Fibroblast of skin of left biceps (primary cell): ENCODE measurements at regions not wholly inside any gene's neighbourhood (a gene's known extent, or its start where the extent isn't known, plus 50 kb on each side); places are given as distances from the start of the nearest gene placed in this dataset.
A peak's percentile ranks its signal among the peaks of the same experiment; 100 is the strongest.

Experiments used
- DNase-seq, 2 experiments: peaks; one replicate each; pipeline ENCODE4 v3.0.0-alpha.2; 2013; ENCODE audit warnings: low read depth in 2 of 2

DNA sequence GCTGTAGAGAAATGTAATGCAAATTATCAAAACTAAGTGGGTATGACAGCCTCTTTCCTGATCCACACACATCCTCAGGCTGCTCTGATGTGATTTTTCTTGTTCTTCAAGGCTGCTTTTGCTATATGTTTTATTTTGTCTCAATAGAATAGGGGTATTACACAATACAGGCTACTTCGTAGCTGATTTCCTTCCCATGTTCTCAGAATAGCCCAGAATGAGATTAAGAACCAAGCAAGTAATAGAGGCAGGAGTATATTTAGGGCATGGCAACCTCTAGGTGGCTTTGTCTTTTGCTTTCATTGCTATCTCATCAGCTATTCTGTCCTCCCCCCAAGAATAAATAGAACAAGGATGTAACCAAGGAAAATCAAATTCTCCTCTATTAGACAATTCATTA is 241.8 kb downstream of the ALDH8A1 start:
- no peak for DNase-seq

DNA sequence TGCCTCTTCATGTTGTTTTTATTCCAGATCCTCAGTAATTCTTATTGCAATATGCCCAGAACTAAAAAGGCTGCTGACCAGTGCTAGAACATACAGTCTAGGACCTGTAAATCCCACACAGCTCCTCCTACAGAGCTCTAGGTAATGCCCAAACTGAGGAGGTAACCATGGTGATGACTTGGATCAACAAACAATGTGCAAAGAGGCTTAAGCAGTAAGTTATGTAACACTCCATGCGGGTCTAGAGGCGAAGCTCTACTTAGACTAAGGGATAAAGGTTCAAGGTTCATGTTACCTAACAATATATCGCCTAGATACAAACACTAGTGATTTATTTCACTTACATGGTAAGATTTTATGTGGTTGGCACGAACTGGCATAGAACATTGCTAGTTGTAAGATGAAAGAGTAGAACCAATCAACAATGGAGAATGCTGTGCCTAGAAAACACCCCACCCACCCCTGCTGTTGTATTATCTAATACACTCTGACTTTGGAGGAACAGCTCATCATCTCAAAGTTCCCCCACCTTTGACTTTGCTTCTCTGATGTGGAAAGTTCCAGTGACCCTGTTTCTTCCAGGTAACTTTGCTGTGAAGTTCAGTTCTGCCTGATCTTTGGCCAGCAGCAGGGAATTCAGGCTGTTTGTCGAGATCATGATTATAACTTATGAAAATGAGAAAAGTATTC is 242.4 kb downstream of the ALDH8A1 start:
- no peak for DNase-seq

DNA sequence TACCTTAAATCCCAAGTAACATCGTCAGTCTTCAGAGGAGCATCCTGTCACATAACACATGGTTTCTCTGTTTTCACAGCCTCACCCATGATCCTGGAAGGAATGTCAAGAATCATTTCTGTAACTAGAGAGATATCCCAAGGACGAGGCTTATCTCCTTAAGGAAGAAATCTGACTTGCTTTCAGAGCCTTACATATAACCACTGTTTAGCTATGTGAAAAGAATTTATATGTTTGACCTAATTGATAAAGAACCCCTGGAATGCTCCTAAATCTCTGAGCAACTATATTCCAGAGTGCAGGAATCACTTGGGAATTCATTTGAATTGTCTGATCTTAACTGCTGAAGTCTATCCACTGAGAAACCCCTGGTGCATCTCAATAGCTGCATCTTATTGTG is 243.1 kb downstream of the ALDH8A1 start:
- peak in 1 of 2 experiments; percentile 66 for DNase-seq

DNA sequence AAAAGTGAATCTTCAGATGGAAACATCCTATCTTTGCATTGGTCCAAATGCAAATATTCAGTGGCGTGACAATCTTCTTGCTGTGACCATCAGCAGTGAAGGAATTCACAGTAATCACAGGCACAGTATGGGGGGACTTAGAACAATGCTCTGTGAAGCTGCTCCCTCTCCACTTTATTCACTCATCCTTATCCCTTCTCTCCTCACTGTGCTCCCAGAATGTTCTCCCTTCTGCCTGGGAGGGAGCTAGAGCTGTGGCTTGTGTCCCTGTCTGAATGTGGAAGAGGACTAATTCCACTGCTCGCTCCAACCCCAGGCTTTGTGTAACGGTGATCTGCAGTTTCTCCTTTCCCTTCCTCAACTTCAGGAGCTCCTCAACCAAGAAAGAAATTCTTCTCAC is 243.7 kb downstream of the ALDH8A1 start:
- DNase-seq: no peak

DNA sequence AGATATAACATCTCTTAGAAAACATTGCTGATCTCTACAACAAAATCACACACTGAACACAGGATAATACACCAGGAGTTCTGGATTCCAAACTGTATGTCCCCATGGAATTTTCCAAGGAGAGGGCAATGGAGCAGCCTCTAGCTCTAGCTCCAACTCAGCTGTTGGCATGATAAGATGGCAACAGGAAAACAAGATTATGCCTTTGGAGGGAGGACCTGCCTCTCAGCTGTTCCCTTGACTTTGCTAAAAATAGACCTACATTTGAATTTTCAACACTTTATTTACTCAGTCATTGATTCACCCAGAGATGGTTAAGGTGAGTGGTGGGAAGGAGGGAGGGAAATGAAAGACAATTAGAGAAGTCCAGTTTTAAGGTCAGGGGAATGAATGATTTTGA is 246.7 kb downstream of the ALDH8A1 start:
- DNase-seq: no peak

DNA sequence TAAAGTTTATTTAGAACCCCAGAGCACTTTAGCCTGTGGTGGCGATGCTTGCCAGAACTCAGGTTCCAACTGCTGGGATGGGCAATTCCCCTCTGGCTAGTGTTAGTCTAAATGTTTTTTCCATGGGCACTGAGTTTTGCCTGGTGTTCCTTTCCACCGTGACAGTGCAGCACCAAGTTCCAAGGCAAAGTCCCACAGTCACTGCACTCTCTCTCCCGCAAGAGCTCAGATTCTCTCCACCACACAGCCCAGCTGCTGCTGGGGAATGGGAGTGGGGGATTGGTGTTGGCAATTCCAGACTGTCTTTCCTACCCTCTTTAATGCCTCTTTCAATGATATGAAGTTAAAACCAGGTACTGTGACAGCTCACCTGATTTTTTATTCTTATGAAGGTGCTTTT is 247.6 kb downstream of the ALDH8A1 start:
- no peak for DNase-seq

DNA sequence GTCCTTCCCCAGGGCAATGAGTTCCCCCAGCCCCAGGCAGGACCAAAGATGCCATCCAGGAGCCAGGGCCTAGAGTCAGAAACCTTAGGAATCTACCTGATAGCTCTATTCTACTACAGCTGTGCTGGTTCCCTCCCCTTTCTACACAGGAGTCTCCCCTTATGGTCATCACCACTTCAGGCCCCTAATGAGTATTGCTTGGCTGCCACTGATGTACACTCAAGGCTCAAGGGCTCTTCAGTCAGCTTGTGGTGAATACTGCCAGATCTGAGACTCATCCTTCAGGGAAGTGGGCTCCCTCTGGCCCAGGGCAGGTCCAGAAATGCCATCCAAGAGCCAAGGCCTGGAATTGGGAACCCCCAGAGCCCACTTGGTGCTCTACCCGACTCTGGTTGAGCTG is 248.6 kb downstream of the ALDH8A1 start:
- DNase-seq: no peak

DNA sequence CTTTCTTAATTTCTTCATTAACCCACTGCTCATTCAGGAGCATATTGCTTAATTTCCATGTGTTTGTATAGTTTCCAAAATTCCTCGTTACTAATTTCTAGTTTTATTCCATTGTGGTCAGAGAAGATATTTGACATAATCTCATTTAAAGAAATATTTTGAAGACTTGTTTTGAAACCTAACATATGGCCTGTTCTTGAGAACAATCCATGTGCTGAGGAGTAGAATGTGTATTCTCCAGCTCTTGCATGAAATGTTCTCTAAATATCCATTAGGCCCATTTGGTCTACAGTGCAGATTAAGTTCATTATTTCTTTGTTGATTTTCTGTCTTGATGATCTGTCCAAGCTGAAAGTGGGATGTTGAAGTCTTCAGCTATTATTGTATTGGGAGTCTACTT is 251.7 kb downstream of the ALDH8A1 start:
- no peak for DNase-seq

DNA sequence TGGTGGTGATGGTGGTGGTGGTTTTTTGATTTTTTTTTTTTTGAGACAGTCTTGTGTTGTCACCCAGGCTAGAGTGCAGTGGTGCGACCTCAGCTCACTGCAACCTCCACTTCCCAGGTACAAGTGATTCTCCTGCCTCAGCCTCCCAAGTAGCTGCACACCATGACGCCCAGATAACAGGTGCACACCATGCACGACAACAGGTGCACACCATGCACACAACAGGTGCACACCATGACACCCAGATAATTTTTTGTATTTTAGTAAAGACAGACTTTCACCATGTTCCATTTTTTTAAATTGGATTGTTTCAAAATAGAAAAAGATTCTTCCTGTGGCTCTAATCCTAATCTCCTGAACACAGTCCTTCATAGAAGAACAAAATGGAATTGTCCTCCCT is 257.9 kb downstream of the ALDH8A1 start:
- DNase-seq: no peak

DNA sequence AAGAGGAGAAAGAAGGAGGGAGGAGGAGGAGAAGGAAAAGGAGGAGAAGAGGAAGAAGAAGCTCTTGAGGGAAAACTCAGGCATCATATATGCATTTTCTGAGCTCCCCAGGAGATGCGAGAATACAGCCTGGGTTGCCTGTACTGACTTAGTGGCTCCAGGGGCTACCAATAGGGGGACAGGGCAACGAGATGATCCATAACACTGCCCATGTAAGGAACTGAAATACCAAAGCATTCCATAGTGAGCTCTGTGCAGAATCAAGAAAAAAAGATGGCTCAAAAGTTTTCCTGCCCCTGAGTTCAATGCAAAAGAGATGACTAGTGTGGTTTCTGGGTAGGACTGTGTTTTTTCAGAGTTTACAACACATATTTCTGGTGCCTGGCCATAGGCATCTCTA is 258.7 kb downstream of the ALDH8A1 start:
- DNase-seq: no peak

DNA sequence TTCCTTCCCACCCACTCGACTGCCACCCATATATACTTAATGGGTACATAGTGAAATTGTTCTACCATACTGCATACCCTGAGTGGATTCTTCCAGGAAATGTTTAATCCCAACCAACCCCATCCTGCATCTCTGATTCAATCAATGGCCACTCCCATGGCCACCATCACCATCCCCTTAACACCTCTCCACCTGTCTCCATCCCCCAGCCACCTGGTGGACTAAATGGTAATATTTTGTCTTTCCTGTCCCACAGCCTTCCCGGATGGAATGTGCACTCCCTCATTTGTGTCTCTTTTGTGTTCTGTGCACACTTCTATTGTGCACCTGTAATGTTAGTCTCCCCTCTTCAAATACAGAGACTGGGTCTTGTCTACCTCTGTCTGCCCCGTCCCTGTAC is 259.9 kb downstream of the ALDH8A1 start:
- no peak for DNase-seq

DNA sequence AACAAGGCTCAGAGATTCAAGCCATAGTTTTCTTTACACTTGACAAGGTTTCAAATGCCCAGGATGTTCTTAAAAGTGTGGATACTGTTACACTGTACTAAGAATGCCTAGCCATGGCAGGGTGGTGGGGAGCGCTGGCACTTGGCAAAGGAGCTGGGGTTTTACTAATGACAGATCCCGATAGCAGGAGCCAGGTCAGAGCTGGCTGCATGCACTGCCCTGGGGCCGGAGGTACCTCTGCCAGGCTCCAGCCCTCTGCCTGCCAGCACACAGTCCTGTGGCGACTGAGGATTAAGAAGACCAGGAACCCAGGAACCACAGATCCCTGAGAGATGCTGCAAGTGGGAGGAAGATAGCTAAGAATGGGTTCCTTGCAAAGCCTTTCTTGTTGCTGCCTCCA is 260.3 kb downstream of the ALDH8A1 start:
- DNase-seq: no peak

DNA sequence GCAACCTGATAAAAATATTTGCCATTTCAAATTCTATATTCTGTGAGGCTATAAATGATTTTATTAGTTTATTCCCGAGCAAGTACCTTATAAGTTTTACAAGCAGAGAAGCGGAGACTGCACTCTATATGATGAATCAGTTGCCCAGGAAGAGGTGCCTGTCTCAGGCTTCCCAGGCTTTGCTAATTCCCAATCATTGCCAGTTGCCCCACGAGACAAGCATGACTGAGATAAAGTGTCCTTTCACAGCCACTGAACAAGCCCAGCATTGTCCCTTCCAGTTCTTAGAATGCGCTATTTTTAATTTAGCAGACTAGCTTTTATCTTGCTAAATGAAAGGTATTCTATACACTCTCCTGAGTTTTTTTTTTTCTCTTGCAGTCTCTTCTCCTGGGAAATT is 260.7 kb downstream of the ALDH8A1 start:
- no peak for DNase-seq

DNA sequence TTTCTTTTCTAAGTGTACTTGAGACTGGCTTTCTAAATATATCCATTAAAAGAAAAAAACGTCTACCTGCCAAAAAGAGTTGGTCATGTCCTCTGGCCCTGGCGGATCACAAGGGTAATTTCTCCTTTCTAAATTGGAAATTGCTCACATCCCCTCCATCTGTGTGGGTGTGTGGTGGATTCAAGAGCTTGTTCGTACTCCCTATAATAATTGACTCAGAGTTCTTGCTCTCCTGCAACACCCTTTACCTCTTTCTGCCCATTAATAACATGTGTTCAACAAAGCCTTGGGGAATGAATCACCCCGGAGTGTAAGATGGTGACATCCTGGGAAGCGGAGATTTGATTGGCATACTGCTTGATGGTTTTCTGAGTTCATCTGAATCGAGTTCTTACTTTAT is 263.8 kb downstream of the ALDH8A1 start:
- no peak for DNase-seq

DNA sequence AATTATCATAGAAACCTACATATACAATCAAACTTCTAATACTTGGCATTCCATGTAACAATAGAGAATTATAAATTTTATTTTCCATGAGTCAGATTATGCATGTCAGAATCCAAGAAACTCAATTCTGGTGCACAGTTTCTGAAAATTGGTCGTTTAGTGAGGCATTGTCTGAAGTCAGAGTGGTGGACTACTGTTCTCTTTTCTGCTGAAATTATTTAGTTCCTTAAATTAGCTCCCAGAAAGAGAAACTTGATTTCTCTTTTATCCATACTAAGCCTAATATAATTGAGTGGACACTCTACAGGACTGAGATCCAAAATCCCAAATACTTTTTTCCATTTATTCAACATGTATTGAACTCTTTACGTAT is 265.5 kb downstream of the ALDH8A1 start:
- no peak for DNase-seq

DNA sequence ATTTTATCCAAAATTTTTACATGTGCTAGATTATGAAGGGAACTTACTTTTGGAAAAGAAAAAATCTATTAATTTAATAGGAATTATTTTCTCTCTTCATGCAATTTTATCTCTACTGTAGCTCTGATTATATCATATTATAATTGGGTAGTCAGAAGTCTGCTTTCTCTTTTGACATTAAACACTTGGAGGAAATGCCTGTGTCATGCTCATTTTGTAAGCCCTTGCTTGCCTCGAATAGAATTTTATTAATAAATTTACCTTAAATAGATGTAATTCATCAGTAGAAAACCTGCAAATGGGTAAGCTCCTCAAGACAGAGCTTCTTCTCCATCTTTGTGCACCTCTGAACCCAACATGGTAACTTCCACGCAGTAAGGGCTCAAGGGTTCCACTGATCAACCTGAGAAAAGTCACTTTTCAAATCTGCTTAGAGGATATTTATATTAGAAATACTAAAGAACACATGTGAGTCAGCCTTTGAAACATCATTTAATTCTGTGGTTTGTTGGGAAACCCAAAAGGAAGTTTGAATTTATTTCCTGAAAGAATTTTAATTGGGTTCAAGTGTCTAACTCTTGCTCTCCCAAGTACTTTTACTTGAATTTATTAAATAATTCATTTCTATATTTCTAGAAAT is 266.0 kb downstream of the ALDH8A1 start:
- no peak for DNase-seq

DNA sequence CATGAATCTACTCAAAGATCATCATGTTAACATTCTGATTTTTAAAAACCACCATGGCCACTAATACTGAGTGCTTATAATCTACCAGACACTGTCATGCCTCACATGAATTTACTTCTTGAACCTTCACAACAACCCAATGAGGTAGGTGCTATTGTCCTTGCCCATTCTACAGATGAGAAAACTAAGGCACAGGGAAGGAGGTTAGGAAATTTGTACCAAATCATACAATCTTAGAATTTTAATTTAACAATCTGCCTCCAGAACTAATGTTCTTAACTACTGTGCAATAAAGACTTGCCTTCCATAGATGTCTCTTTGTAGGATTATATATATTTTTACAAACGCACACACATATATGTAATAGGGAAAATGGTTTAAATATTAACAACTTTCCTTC is 269.5 kb downstream of the ALDH8A1 start:
- no peak for DNase-seq

DNA sequence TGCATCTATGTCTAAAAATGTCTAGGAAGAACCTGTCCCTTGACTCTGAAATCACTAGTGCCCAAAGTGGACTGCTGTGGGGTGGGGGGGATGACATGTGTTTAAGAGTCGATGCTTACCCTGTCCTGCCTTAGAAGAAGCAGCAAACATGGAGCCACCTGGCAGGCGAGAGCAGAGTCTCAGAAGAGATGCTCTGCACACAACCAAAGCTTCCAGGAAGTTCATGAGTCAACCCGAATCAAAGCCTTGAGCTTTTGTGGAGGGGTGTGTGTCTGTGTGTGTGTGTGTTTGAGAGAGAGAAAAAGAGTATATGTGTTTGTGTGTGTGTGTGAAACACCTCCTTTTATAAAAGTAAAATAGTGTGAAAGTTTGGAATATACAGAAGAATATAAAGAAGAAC is 269.9 kb downstream of the ALDH8A1 start:
- no peak for DNase-seq

DNA sequence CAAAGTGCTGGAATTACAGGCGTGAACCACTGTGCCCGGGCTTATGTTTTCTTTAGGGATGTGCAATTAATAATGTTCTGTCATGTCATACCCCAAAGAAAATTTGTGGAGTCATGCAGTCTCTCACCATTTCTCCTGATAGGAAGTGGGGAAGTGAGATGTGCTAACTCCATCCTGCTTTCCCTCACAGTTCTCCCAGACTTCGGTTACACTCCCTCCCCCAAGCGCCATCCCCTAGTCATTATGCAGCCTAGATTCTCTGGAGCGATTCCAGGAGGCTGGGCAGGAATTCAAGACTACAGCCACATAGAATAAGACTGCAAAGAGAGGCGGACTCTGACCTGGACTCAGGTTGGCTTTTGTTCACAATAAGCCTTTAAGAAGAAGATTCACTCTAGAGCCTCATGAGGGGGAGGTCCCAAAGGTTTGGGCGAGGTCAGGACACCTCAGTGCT is 271.4 kb downstream of the ALDH8A1 start:
- DNase-seq: peak; percentile 72

DNA sequence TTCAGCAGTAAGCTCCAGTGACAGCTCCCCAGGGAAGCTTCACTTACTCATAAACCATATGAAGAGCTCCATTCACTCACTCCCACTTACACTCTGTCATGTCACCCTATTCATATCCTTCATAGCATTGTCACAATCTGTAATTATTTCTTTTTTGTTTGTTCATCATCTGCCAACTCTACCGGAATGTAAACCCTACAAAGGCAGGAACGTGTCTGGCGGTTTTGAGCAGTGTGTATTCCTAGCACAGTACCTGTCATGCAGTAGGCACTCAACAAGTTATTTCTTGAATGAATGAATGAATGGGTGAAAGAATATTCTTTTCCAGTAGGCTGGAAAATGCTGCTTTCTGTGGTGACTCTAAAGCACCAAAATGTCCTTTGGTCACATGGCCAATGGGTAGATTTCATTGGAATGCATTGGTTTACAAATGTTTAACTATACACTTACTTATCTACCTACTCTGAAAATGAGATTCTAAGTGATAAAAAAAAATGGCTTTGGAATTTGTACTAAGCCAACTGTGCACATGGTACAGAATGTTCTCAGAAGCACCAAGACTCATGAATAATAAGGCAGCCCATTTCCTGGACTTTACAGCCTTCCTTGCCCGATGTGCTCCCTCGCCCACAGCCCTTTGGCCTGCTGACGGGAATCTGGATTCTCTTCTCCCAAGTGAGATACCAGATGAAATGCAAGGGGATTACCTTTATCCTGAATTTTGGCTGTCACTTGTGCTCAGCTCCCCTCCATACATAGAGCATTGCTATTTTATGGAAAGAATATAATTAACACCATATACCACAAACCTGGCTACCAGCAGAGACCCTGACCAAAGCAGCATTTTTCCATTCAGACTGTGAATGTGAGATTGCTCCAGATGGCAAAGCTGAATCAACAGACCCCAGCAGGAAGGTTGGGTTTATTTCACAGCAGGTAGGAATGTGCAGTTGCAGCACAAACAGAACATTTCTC is 273.3 kb downstream of the ALDH8A1 start:
- DNase-seq: peak in 1 of 2 experiments; percentile 43

DNA sequence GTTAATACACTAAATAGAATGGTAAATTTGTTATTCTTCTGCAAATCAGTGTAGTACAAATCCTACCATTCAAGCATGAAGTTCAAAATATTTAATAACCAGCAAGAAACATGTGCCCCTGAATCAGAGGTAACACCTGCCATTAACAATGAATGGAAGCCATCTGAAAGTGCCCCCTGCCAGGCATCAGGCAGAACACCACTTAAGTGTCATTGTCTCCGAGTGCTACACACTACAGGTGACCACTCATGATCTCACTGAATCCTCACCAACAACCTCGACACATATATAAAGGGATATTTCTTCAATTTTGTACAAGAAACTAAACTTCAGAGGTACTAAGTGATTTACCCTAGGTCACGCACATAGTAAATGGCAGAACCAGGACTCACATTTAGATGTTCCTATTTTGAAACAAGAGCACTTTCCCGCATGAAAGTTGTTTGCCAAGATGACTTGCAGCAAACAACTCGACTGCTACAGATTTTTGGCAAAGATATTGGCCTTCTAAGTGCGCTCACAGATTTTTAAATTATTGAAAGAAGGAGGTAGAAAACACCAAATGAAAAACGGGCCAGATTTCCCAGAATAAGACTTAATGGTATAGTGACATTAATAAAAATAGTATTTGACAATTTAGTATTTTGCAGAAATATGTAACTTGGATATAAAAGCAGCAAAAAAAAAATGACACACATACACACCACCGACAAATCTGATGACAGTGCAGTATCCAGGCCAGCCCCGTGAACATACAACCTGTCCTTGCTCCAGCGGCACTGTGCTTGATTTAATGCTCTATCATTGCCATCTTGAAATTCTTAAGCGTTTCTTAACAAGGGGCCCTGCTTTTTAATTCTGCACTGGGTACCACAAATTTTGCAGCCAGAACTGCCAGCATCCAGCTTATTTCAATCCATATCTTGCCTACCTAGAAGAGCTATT is 274.5 kb downstream of the ALDH8A1 start:
- DNase-seq: no peak

DNA sequence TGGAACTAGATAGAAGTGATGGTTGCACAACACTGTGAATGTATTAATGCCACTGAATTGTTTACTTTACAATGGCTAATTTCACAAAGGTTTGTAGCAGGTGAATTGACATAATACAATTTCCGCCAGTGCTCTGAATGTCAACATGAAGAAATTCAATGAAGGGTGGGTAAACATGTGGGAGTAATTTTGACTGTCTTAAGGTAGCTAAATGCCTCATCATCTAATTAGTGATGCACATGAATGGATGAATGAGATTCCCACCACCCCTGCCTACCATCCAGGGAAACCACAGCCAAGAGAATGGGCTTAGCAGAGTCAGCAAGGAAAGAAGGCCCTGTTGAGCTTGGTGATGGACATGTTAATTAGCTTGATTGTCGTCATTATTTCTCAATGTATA is 275.3 kb downstream of the ALDH8A1 start:
- DNase-seq: no peak
